NB4 (cell line): ENCODE measurements at regions not wholly inside any gene's neighbourhood (a gene's known extent, or its start where the extent isn't known, plus 50 kb on each side); places are given as distances from the start of the nearest gene placed in this dataset.
"Not testable (repeated sequence)": the region's sequence is repeated elsewhere in the genome, so short reads cannot be mapped to it uniquely, and the experiment has no call there.

Experiments used
- DNase-seq: peaks from one replicate; pipeline ENCODE4 v3.0.0; 2010; ENCODE audit warnings: low read depth
- H3K4me3 ChIP-seq: one replicate; pipeline ENCODE4 v1.5.1; 2011; ENCODE audit warnings: mild to moderate bottlenecking, low read depth, low read length, moderate library complexity
- CTCF ChIP-seq: IDR thresholded peaks from one replicate; pipeline ENCODE4 v1.5.1; 2012; ENCODE audit warnings: low read depth, low read length
- MAX ChIP-seq: IDR thresholded peaks from 2 replicates; pipeline ENCODE4 v1.6.1; 2011; ENCODE audit warnings: low read depth, low read length
- MYC ChIP-seq: IDR thresholded peaks from 2 replicates; pipeline ENCODE4 v1.6.1; 2011; ENCODE audit warnings: low read depth, low read length
- POLR2A ChIP-seq: IDR thresholded peaks from 2 replicates; pipeline ENCODE4 v1.6.1; 2011; ENCODE audit warnings: mild to moderate bottlenecking; ENCODE audit not compliant: insufficient read length; ENCODE audit errors: extremely low read depth

GRCh38 chr15:75117993-75118392, 83.7 kb upstream of the C15orf39 start:
- TF ChIP-seq MYC (no peak), CTCF (no peak), MAX (no peak), POLR2A (no peak)
- no peak overlapping the region for H3K4me3 ChIP-seq
- DNase-seq: no peak

GRCh38 chr15:75119312-75119711, 82.4 kb upstream of the C15orf39 start:
- not testable (repeated sequence) for DNase-seq, H3K4me3 ChIP-seq

- no peak for DNase-seq
- no peak overlapping the region for H3K4me3 ChIP-seq
- TF ChIP-seq MAX (no peak), POLR2A (no peak), MYC (no peak), CTCF (no peak)
Observed at GRCh38 chr15:75121491-75121890, 80.2 kb upstream of the C15orf39 start.

GRCh38 chr15:75123395-75123794, 78.3 kb upstream of the C15orf39 start:
- H3K4me3 ChIP-seq: no peak overlapping the region
- TF ChIP-seq CTCF: no peak
- no peak for TF ChIP-seq MYC
- peak; percentile 48 for DNase-seq

GRCh38 chr15:75124278-75124677, 77.4 kb upstream of the C15orf39 start:
- not testable (repeated sequence) for DNase-seq, H3K4me3 ChIP-seq

GRCh38 chr15:75125935-75126334, 75.7 kb upstream of the C15orf39 start:
- DNase-seq: no peak
- no peak for TF ChIP-seq POLR2A
- TF ChIP-seq MYC: no peak
- TF ChIP-seq CTCF: no peak
- TF ChIP-seq MAX: no peak
- H3K4me3 ChIP-seq: no peak overlapping the region

GRCh38 chr15:75126864-75127580, 74.7 kb upstream of the C15orf39 start:
- no peak for TF ChIP-seq POLR2A
- no peak for TF ChIP-seq CTCF
- no peak for TF ChIP-seq MYC
- TF ChIP-seq MAX: no peak

More at GRCh38 chr15:75126864-75127580, 74.7 kb upstream of the C15orf39 start:
- DNase-seq: no peak
- no peak overlapping the region for H3K4me3 ChIP-seq
